Lower lobe of right lung (tissue), 2 donors: ENCODE measurements at regions not wholly inside any gene's neighbourhood (a gene's known extent, or its start where the extent isn't known, plus 50 kb on each side); places are given as distances from the start of the nearest gene placed in this dataset.

Experiments used
- ATAC-seq, 2 donors: fragments of 200-7000 bp; cut with Tn5 transposase; one replicate each; pipeline ENCODE4 v1.9.1; 2020 to 2022; ENCODE audit warnings: mild to moderate bottlenecking in 2 of 2, moderate library complexity in 2 of 2
- DNase-seq: peaks from one replicate; pipeline ENCODE4 v3.0.0-alpha.2; 2020
- H3K27ac ChIP-seq: fragments of 200-600 bp; one replicate; pipeline ENCODE4 v1.8.0; 2022
- H3K27me3 ChIP-seq: fragments of 200-600 bp; one replicate; pipeline ENCODE4 v1.8.0; 2022; ENCODE audit warnings: low read depth
- H3K36me3 ChIP-seq: fragments of 200-600 bp; one replicate; pipeline ENCODE4 v1.8.0; 2022; ENCODE audit warnings: mild to moderate bottlenecking
- H3K4me1 ChIP-seq: fragments of 200-600 bp; one replicate; pipeline ENCODE4 v1.8.0; 2022
- H3K4me3 ChIP-seq: fragments of 200-600 bp; one replicate; pipeline ENCODE4 v1.8.0; 2022; ENCODE audit warnings: mild to moderate bottlenecking
- H3K9me3 ChIP-seq: fragments of 200-600 bp; one replicate; pipeline ENCODE4 v1.8.0; 2022
- intact Hi-C: fragments of 100-400 bp; cut with DNase I; formaldehyde crosslinking; loops from one replicate; pipeline ENCODE4 v1.11.0; 2022
- TF ChIP-seq, protein P1 (sequence below): fragments of 200-600 bp; IDR thresholded peaks from one replicate; pipeline ENCODE4 v1.8.0; 2022; ENCODE audit warnings: antibody characterized with exemption, mild to moderate bottlenecking
- donor health status: DM: no; HTN: yes; CAD: no; lungs with severe emphysema.

DNA sequence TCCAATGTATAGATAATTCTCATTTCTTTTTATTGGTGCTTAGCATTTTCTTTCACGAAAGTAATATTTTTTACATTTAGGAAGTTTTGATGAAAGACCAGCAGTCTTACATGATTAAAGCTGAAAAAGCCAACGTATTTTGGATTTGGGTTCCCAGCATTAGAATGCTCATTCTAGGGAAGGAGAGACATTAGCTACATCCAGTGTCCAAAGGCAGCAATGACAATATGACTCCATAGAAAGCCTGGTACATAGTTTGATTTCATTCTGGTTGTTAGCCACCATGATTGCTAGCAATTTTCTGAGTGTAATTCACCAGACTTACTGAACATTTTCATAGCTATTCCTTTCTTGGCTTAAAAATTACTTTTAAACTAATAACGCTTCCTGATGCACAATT is 1397.5 kb downstream of the PCDH7 start:
- intact Hi-C loops, result no loop called here
- no peaks in the 10 kb centered on the region for H3K27me3 ChIP-seq
- ATAC-seq, result no peak
- H3K36me3 ChIP-seq, result no peaks in the 10 kb centered on the region
- no peaks in the 10 kb centered on the region for H3K9me3 ChIP-seq
- no peak overlapping the region for H3K4me3 ChIP-seq
- no peak for DNase-seq
- H3K27ac ChIP-seq, result no peak overlapping the region
- TF ChIP-seq, protein P1, sequence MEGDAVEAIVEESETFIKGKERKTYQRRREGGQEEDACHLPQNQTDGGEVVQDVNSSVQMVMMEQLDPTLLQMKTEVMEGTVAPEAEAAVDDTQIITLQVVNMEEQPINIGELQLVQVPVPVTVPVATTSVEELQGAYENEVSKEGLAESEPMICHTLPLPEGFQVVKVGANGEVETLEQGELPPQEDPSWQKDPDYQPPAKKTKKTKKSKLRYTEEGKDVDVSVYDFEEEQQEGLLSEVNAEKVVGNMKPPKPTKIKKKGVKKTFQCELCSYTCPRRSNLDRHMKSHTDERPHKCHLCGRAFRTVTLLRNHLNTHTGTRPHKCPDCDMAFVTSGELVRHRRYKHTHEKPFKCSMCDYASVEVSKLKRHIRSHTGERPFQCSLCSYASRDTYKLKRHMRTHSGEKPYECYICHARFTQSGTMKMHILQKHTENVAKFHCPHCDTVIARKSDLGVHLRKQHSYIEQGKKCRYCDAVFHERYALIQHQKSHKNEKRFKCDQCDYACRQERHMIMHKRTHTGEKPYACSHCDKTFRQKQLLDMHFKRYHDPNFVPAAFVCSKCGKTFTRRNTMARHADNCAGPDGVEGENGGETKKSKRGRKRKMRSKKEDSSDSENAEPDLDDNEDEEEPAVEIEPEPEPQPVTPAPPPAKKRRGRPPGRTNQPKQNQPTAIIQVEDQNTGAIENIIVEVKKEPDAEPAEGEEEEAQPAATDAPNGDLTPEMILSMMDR, result no peak
- H3K4me1 ChIP-seq, result no peaks in the 10 kb centered on the region

- ATAC-seq (no peak), DNase-seq (no peak)
- Histone ChIP-seq H3K4me3 (no peak overlapping the region), H3K36me3 (no peaks in the 10 kb centered on the region), H3K27ac (no peak overlapping the region), H3K4me1 (no peaks in the 10 kb centered on the region), H3K9me3 (no peaks in the 10 kb centered on the region), H3K27me3 (no peaks in the 10 kb centered on the region)
- intact Hi-C loops, result no loop called here
- TF ChIP-seq, protein P1, result no peak
Measured at GRCh38 chr4:32119907-32120306, 1399.7 kb downstream of the PCDH7 start.

GRCh38 chr4:32128549-32128948 is 1408.4 kb downstream of the PCDH7 start:
- Histone ChIP-seq H3K27me3 (no peaks in the 10 kb centered on the region), H3K4me1 (no peaks in the 10 kb centered on the region), H3K4me3 (no peak overlapping the region), H3K27ac (no peak overlapping the region), H3K9me3 (no peaks in the 10 kb centered on the region), H3K36me3 (no peaks in the 10 kb centered on the region)
- DNase-seq, result no peak
- TF ChIP-seq, protein P1, result no peak
- no peak for ATAC-seq
- intact Hi-C loops, result no loop called here

DNA sequence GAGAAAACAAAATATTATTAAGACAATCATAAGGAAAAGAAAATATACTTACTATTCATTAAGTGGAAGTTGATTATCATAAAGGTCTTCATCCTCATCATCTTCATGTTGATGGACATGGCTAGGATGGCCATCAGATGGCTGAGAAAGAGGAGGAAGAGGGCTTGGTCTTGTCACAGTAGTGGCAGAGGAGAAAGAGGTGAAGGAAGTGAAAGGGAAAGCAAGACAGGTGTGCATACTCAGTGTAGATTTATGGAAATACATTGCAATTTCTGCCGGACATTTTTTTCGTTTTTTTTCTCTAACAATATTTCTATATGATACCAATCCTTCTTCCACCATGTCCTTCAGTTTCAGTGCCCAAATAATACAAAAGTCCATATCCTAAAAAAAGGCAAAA is 1409.8 kb downstream of the PCDH7 start:
- no peak for ATAC-seq
- no peak for DNase-seq
- H3K36me3 ChIP-seq, result no peaks in the 10 kb centered on the region
- no peaks in the 10 kb centered on the region for H3K9me3 ChIP-seq
- no peak overlapping the region for H3K27ac ChIP-seq
- no peaks in the 10 kb centered on the region for H3K4me1 ChIP-seq
- H3K4me3 ChIP-seq, result no peak overlapping the region
- intact Hi-C loops, result no loop called here
- TF ChIP-seq, protein P1, result no peak
- no peaks in the 10 kb centered on the region for H3K27me3 ChIP-seq

DNA sequence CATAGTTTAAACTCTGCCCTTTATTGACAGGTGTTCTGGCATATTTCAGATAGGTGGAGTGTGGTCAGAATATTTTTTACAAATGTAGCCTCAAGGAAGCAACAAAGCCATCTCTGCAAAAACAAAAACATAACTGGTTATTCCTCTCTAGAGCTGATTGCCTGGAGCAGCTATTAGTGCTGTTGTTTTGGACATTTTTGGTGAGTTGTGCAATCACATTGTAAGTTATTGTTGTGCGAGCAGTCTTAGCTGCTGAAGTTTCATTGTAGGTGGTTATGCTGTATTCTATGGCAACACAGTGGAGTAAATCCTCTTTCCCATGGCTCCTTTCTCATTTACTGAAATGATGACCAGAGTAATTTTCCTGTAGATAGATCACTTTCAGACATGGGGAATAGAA is 1413.0 kb downstream of the PCDH7 start:
- Histone ChIP-seq H3K9me3 (no peaks in the 10 kb centered on the region), H3K27ac (no peak overlapping the region), H3K36me3 (no peaks in the 10 kb centered on the region), H3K4me3 (no peak overlapping the region), H3K27me3 (no peaks in the 10 kb centered on the region), H3K4me1 (no peaks in the 10 kb centered on the region)
- DNase-seq (no peak), ATAC-seq (no peak)
- TF ChIP-seq, protein P1, result no peak
- intact Hi-C loops, result no loop called here

GRCh38 chr4:32133734-32134133 is 1413.6 kb downstream of the PCDH7 start:
- Histone ChIP-seq H3K27me3 (no peaks in the 10 kb centered on the region), H3K27ac (no peak overlapping the region), H3K36me3 (no peaks in the 10 kb centered on the region)

More at GRCh38 chr4:32133734-32134133, 1413.6 kb downstream of the PCDH7 start:
- Histone ChIP-seq H3K4me3 (no peak overlapping the region), H3K4me1 (no peaks in the 10 kb centered on the region), H3K9me3 (no peaks in the 10 kb centered on the region)
- ATAC-seq, result no peak
- DNase-seq, result no peak
- TF ChIP-seq, protein P1, result no peak
- intact Hi-C loops, result no loop called here
